HCT116 (cell line): ENCODE measurements at regions not wholly inside any gene's neighbourhood (a gene's known extent, or its start where the extent isn't known, plus 50 kb on each side); places are given as distances from the start of the nearest gene placed in this dataset.

Experiments
- ATAC-seq: fragments of 200-7000 bp; cut with Tn5 transposase; 2 replicates; pipeline ENCODE4 v1.9.1; 2020; ENCODE audit warnings: mild to moderate bottlenecking, moderate library complexity
- BruUV-seq: library from RNA; stranded (reverse); fragments of 400-500 nt; replicated peaks from 2 replicates; lab custom pipeline; 2021; lab: Mats Ljungman, UMichigan
- CTCF ChIA-PET: fragments of 300-600 bp; sonication (Branson Sonifier 250); formaldehyde crosslinking; loops from one replicate; lab custom pipeline; 2021; ENCODE audit warnings: antibody characterized with exemption; lab: Charles Lee
- POLR2A ChIA-PET: fragments of 300-600, 350-600 bp; sonication (Branson Sonifier 250); formaldehyde crosslinking; loops from one replicate; lab custom pipeline; 2021; ENCODE audit warnings: antibody characterized with exemption; lab: Charles Lee
- RAD21 ChIA-PET, 2 experiments: fragments of 300-600 bp; sonication (Branson Sonifier 250); formaldehyde crosslinking; loops; one replicate each; lab custom pipeline; 2023; ENCODE audit warnings: low total read pairs in 2 of 2; ENCODE audit not compliant: uncharacterized antibody in 2 of 2, unreplicated experiment in 2 of 2, low non-redundant PET in 1 of 2; lab: Charles Lee
- DNase-seq: peaks from one replicate; pipeline ENCODE4 v3.0.0-alpha.2; 2010; ENCODE audit warnings: low read depth, low spot score
- H2AFZ ChIP-seq: fragments of 200-600 bp; shearing (Covaris generic), sonication (generic); 2 replicates; pipeline ENCODE4 v1.6.1; 2017; ENCODE audit warnings: low read depth, mixed run types, mixed read lengths, antibody characterized with exemption, low read length; ENCODE audit not compliant: poor library complexity, severe bottlenecking
- H3K27ac ChIP-seq: 2 replicates; pipeline ENCODE4 v1.5.1; 2012; ENCODE audit warnings: low read depth, low read length
- H3K27me3 ChIP-seq: fragments of 200-600 bp; sonication (generic); 2 replicates; pipeline ENCODE4 v1.6.1; 2016; ENCODE audit warnings: mixed run types, low read length, mixed read lengths; ENCODE audit not compliant: insufficient read depth
- H3K36me3 ChIP-seq, 2 experiments: fragments of 200-500 bp in 1 of 2; fragments of 200-600 bp in 1 of 2; sonication (Bioruptor generic) in 1 of 2; sonication (generic) in 1 of 2; 2 replicates each; pipeline versions ENCODE4 v1.5.1 to v1.6.1; 2014 to 2016; ENCODE audit warnings: low read length in 2 of 2, inconsistent platforms in 1 of 2, mixed read lengths in 1 of 2, mixed run types in 1 of 2; ENCODE audit not compliant: insufficient read depth in 2 of 2, control insufficient read depth in 1 of 2
- H3K4me1 ChIP-seq, 2 experiments: fragments of 200-600 bp in 1 of 2; sonication (generic) in 1 of 2; 2 replicates each; pipeline versions ENCODE4 v1.5.1 to v1.6.1; 2012 to 2017; ENCODE audit warnings: low read length in 2 of 2, inconsistent platforms in 1 of 2, mild to moderate bottlenecking in 1 of 2, mixed read lengths in 1 of 2, mixed run types in 1 of 2, moderate library complexity in 1 of 2; ENCODE audit not compliant: insufficient read depth in 2 of 2, control insufficient read depth in 1 of 2
- H3K4me2 ChIP-seq: fragments of 200-600 bp; sonication (generic); 2 replicates; pipeline ENCODE4 v1.6.1; 2017; ENCODE audit warnings: mixed run types, low read length, mixed read lengths
- H3K4me3 ChIP-seq, 2 experiments: fragments of 200-600 bp in 1 of 2; sonication (generic) in 1 of 2; replicated peaks in 1 of 2; 2 replicates each; pipeline ENCODE4 v1.5.1; 2011 to 2016; ENCODE audit warnings: low read length in 2 of 2, control low read depth in 1 of 2, low read depth in 1 of 2, mild to moderate bottlenecking in 1 of 2, mixed read lengths in 1 of 2, mixed run types in 1 of 2
- H3K79me2 ChIP-seq: fragments of 200-600 bp; sonication (generic); 2 replicates; pipeline ENCODE4 v1.6.1; 2017; ENCODE audit warnings: mild to moderate bottlenecking, mixed run types, low read length, moderate library complexity, mixed read lengths; ENCODE audit not compliant: insufficient read depth
- H3K9ac ChIP-seq: fragments of 200-600 bp; sonication (generic); 2 replicates; pipeline ENCODE4 v1.6.1; 2016; ENCODE audit warnings: low read length, mixed read lengths
- H3K9me2 ChIP-seq: fragments of 200-600 bp; sonication (generic), shearing (Covaris generic); 2 replicates; pipeline ENCODE4 v1.6.1; 2017; ENCODE audit warnings: mixed run types, mild to moderate bottlenecking, moderate library complexity; ENCODE audit not compliant: insufficient read depth
- H3K9me3 ChIP-seq, 2 experiments: fragments of 200-500 bp in 1 of 2; fragments of 200-600 bp in 1 of 2; sonication (Bioruptor generic) in 1 of 2; sonication (generic) in 1 of 2; 2 replicates each; pipeline ENCODE4 v1.6.1; 2014 to 2017; ENCODE audit warnings: low read length in 2 of 2, mixed read lengths in 2 of 2, inconsistent platforms in 1 of 2, low read depth in 1 of 2, mild to moderate bottlenecking in 1 of 2, mixed run types in 1 of 2, moderate library complexity in 1 of 2; ENCODE audit not compliant: control insufficient read depth in 1 of 2, insufficient read depth in 1 of 2
- H4K20me1 ChIP-seq: fragments of 200-600 bp; sonication (generic), shearing (Covaris generic); 2 replicates; pipeline ENCODE4 v1.6.1; 2017; ENCODE audit warnings: mixed run types, mild to moderate bottlenecking, moderate library complexity; ENCODE audit not compliant: insufficient read depth
- CBX3 ChIP-seq: IDR thresholded peaks from 2 replicates; pipeline ENCODE4 v1.6.1; 2012; ENCODE audit warnings: low read depth
- CEBPB ChIP-seq: IDR thresholded peaks from 2 replicates; pipeline ENCODE4 v1.6.1; 2012; ENCODE audit warnings: low read depth
- EGR1 ChIP-seq: IDR thresholded peaks from 2 replicates; pipeline ENCODE4 v1.6.1; 2012; ENCODE audit warnings: low read depth
- ELF1 ChIP-seq: IDR thresholded peaks from 2 replicates; pipeline ENCODE4 v1.6.1; 2012; ENCODE audit warnings: low read depth, borderline replicate concordance
- EZH2 ChIP-seq: fragments of 200-600 bp; sonication (generic); IDR thresholded peaks from 2 replicates; pipeline ENCODE4 v1.6.1; 2017; ENCODE audit warnings: antibody characterized with exemption, mixed run types
- POLR2A ChIP-seq: IDR thresholded peaks from 2 replicates; pipeline ENCODE4 v1.7.0; 2011; ENCODE audit warnings: borderline replicate concordance; ENCODE audit not compliant: insufficient read depth, insufficient read length; ENCODE audit errors: extremely low read depth
- POLR2AphosphoS5 ChIP-seq: IDR thresholded peaks from 2 replicates; pipeline ENCODE4 v1.6.1; 2011; ENCODE audit warnings: mild to moderate bottlenecking, low read depth, low read length, moderate library complexity
- RAD21 ChIP-seq: IDR thresholded peaks from 2 replicates; pipeline ENCODE4 v1.6.1; 2012; ENCODE audit warnings: low read depth, mild to moderate bottlenecking
- SIN3A ChIP-seq: IDR thresholded peaks from 2 replicates; pipeline ENCODE4 v1.6.1; 2012; ENCODE audit warnings: low read depth
- SP1 ChIP-seq: IDR thresholded peaks from 2 replicates; pipeline ENCODE4 v1.6.1; 2012; ENCODE audit warnings: low read depth
- SRF ChIP-seq: IDR thresholded peaks from 2 replicates; pipeline ENCODE4 v1.6.1; 2012; ENCODE audit warnings: low read depth
- TCF7L2 ChIP-seq: IDR thresholded peaks from 2 replicates; pipeline ENCODE4 v1.7.0; 2011; ENCODE audit warnings: borderline replicate concordance, inconsistent platforms; ENCODE audit not compliant: insufficient read depth, insufficient read length; ENCODE audit errors: extremely low read depth
- YY1 ChIP-seq: IDR thresholded peaks from 2 replicates; pipeline ENCODE4 v1.6.1; 2011; ENCODE audit warnings: low read length, low read depth, moderate library complexity, mild to moderate bottlenecking; ENCODE audit not compliant: insufficient replicate concordance; ENCODE audit errors: extremely low read depth
- ZFX ChIP-seq: fragments of 450-650 bp; IDR thresholded peaks from 2 replicates; pipeline ENCODE4 v1.6.1; 2017
- intact Hi-C: fragments of 100-400 bp; cut with micrococcal nuclease; formaldehyde crosslinking; loops from 2 replicates; pipeline ENCODE4 v1.10.0; 2022
- TF ChIP-seq, protein P1 (sequence below): IDR thresholded peaks from 2 replicates; pipeline ENCODE4 v1.6.1; 2012; ENCODE audit warnings: low read depth
- TF ChIP-seq, protein P2 (sequence below), 3 experiments: fragments of 200-600 bp in 1 of 3; sonication (generic) in 1 of 3; IDR thresholded peaks in 2 of 3; conservative IDR thresholded peaks in 1 of 3; 2 replicates each; pipeline ENCODE4 v1.5.1; 2012 to 2017; ENCODE audit warnings: low read depth in 2 of 3, low read length in 2 of 3, antibody characterized with exemption in 1 of 3, borderline replicate concordance in 1 of 3, control low read depth in 1 of 3, mild to moderate bottlenecking in 1 of 3, mixed read lengths in 1 of 3, mixed run types in 1 of 3, moderate library complexity in 1 of 3; ENCODE audit not compliant: insufficient read depth in 1 of 3
- TF ChIP-seq, protein P3 (sequence below): IDR thresholded peaks from 2 replicates; pipeline ENCODE4 v1.6.1; 2011; ENCODE audit warnings: mild to moderate bottlenecking, low read length, moderate library complexity; ENCODE audit not compliant: insufficient replicate concordance; ENCODE audit errors: extremely low read depth
- TF ChIP-seq, protein P4 (sequence below): IDR thresholded peaks from 2 replicates; pipeline ENCODE4 v1.6.1; 2012
- TF ChIP-seq, protein P5 (sequence below): IDR thresholded peaks from 2 replicates; pipeline ENCODE4 v1.6.1; 2012

DNA sequence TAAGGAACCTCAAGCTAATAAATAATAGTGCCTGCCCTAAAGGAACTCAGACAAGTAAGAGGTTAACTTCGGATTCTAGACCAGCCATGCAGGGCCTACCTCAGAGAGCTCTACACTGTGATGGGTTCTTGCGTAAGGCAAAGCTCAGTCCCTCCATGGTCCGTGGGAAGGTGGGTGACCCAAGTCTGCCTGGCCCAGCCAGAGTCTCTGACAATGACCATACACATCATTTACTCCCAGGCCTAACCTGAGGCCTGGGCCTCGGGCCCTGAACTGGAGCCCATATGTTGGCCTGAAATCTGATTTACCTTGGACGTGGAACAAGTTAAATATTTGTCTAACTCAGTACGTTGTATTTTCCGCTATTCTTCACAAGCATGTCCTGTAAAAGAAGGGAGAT lies 55.1 kb downstream of the TMEM174 start:
- no peaks in the 10 kb centered on the region for H3K9me2 ChIP-seq
- intact Hi-C loops = no loop called here
- H3K4me1 ChIP-seq = peaks cover 0 to 6% of the 10 kb centered on the region in 2 experiments; a peak in 2 of 4 replicates

More for the DNA sequence above, 55.1 kb downstream of the TMEM174 start:
- BruUV-seq = no TSS peak
- no peaks in the 10 kb centered on the region for H4K20me1 ChIP-seq
- no peak for ATAC-seq
- ChIA-PET POLR2A (no interaction called here), RAD21 (no interaction called here), CTCF (interaction anchor here (2.9 kb wide), 1 partner anchor 12 kb away, joined by 9 read pairs; no protein-coding TSS in a partner anchor)
- no peak overlapping the region for H3K27ac ChIP-seq
- H2AFZ ChIP-seq = no peak overlapping the region
- no peak overlapping the region for H3K4me2 ChIP-seq
- no peak overlapping the region for H3K9ac ChIP-seq
- no peak overlapping the region for H3K4me3 ChIP-seq
- H3K79me2 ChIP-seq = no peaks in the 10 kb centered on the region
- TF ChIP-seq EGR1 (no peak), CEBPB (no peak), ELF1 (no peak), SIN3A (no peak), POLR2A (no peak), RAD21 (no peak), TCF7L2 (no peak), ZFX (no peak), YY1 (no peak), POLR2AphosphoS5 (no peak), SRF (no peak), EZH2 (no peak), SP1 (no peak), CBX3 (no peak)
- TF ChIP-seq, protein P1, sequence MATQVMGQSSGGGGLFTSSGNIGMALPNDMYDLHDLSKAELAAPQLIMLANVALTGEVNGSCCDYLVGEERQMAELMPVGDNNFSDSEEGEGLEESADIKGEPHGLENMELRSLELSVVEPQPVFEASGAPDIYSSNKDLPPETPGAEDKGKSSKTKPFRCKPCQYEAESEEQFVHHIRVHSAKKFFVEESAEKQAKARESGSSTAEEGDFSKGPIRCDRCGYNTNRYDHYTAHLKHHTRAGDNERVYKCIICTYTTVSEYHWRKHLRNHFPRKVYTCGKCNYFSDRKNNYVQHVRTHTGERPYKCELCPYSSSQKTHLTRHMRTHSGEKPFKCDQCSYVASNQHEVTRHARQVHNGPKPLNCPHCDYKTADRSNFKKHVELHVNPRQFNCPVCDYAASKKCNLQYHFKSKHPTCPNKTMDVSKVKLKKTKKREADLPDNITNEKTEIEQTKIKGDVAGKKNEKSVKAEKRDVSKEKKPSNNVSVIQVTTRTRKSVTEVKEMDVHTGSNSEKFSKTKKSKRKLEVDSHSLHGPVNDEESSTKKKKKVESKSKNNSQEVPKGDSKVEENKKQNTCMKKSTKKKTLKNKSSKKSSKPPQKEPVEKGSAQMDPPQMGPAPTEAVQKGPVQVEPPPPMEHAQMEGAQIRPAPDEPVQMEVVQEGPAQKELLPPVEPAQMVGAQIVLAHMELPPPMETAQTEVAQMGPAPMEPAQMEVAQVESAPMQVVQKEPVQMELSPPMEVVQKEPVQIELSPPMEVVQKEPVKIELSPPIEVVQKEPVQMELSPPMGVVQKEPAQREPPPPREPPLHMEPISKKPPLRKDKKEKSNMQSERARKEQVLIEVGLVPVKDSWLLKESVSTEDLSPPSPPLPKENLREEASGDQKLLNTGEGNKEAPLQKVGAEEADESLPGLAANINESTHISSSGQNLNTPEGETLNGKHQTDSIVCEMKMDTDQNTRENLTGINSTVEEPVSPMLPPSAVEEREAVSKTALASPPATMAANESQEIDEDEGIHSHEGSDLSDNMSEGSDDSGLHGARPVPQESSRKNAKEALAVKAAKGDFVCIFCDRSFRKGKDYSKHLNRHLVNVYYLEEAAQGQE = no peak
- TF ChIP-seq, protein P2, sequence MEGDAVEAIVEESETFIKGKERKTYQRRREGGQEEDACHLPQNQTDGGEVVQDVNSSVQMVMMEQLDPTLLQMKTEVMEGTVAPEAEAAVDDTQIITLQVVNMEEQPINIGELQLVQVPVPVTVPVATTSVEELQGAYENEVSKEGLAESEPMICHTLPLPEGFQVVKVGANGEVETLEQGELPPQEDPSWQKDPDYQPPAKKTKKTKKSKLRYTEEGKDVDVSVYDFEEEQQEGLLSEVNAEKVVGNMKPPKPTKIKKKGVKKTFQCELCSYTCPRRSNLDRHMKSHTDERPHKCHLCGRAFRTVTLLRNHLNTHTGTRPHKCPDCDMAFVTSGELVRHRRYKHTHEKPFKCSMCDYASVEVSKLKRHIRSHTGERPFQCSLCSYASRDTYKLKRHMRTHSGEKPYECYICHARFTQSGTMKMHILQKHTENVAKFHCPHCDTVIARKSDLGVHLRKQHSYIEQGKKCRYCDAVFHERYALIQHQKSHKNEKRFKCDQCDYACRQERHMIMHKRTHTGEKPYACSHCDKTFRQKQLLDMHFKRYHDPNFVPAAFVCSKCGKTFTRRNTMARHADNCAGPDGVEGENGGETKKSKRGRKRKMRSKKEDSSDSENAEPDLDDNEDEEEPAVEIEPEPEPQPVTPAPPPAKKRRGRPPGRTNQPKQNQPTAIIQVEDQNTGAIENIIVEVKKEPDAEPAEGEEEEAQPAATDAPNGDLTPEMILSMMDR (IDR thresholded peaks at IDR 0.05 in 2 of 3, conservative IDR thresholded peaks at IDR 0.05 in 1 of 3; ENCODE audit: borderline replicate concordance in 1 of 3, insufficient read depth in 1 of 3, low read depth in 2 of 3, low read length in 2 of 3) = no peak
- TF ChIP-seq, protein P3, sequence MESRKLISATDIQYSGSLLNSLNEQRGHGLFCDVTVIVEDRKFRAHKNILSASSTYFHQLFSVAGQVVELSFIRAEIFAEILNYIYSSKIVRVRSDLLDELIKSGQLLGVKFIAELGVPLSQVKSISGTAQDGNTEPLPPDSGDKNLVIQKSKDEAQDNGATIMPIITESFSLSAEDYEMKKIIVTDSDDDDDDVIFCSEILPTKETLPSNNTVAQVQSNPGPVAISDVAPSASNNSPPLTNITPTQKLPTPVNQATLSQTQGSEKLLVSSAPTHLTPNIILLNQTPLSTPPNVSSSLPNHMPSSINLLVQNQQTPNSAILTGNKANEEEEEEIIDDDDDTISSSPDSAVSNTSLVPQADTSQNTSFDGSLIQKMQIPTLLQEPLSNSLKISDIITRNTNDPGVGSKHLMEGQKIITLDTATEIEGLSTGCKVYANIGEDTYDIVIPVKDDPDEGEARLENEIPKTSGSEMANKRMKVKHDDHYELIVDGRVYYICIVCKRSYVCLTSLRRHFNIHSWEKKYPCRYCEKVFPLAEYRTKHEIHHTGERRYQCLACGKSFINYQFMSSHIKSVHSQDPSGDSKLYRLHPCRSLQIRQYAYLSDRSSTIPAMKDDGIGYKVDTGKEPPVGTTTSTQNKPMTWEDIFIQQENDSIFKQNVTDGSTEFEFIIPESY = no peak
- TF ChIP-seq, protein P4, sequence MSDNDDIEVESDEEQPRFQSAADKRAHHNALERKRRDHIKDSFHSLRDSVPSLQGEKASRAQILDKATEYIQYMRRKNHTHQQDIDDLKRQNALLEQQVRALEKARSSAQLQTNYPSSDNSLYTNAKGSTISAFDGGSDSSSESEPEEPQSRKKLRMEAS = no peak
- TF ChIP-seq, protein P5, sequence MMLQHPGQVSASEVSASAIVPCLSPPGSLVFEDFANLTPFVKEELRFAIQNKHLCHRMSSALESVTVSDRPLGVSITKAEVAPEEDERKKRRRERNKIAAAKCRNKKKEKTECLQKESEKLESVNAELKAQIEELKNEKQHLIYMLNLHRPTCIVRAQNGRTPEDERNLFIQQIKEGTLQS = no peak
- no peak for DNase-seq
- H3K9me3 ChIP-seq = no peaks in the 10 kb centered on the region
- H3K27me3 ChIP-seq = no peaks in the 10 kb centered on the region
- no peaks in the 10 kb centered on the region for H3K36me3 ChIP-seq
